ENCODE measurements at regions not wholly inside any gene's neighbourhood (a gene's known extent, or its start where the extent isn't known, plus 50 kb on each side); places are given as distances from the start of the nearest gene placed in this dataset.
A peak's percentile ranks its signal among the peaks of the same experiment; 100 is the strongest.

- DNase-seq, result no peak
These were observed 378.6 kb downstream of the GADD45G start for GRCh38 chr9:89983411-89983810.

DNA sequence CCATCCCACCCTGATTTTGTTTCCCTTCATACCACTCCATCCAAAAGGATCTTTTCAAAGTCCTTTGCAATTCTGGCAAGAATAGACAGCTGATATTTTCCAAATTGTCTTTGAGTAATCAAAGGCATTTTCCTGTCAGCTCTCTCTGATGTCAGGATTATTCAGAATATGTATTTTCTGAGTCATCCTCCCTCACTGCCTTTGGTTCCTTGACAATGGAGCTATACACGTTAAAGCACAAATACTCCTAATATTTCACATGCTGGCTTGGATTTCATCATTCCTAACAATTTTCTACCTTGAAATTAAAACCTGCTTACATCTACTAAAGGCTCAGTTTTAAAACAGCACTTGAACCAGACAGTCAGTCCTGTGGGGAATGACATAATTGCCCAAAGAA lies 379.4 kb downstream of the GADD45G start:
- no peak for DNase-seq

DNA sequence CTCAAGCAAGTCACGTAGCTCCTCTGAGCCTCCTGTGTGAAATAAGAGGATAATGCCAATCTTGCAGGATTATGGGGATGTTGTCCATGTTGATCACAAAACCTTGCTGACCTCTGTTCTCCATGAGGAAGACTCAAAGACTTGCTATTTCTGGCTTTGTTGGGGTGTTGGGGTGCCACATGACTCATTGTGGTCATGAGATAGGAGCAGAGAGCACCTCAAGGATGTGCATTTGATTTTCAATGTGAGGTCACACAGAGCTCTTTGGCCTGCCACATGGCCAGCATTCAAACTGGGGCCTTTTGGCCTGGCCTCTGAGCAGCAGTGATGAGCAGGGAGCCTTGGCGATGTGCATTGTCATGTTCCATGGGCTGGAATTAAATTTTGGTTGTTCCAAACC lies 380.3 kb downstream of the GADD45G start:
- no peak for DNase-seq

DNA sequence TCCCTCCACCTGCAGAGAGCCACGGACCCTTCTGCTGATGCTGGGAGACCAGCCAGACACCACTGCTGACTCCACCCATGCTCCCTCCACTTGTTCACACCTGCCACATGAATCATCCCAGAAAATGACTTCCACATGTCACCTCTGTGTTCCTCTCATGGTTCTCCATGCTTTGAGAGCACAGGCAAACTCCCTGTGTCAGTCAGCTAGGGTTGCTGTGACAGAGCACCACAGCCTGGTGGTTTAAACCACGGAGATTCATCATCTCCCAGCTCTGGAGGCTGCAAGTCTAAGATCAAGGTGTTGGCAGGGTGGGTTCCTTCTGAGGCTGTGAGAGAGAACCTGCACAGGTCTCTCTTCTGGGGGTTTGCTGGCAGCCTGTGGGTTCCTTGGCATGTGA lies 381.4 kb downstream of the GADD45G start:
- DNase-seq, result no peak

GRCh38 chr9:89988458-89988857 lies 383.6 kb downstream of the GADD45G start:
- no peak for DNase-seq

DNA sequence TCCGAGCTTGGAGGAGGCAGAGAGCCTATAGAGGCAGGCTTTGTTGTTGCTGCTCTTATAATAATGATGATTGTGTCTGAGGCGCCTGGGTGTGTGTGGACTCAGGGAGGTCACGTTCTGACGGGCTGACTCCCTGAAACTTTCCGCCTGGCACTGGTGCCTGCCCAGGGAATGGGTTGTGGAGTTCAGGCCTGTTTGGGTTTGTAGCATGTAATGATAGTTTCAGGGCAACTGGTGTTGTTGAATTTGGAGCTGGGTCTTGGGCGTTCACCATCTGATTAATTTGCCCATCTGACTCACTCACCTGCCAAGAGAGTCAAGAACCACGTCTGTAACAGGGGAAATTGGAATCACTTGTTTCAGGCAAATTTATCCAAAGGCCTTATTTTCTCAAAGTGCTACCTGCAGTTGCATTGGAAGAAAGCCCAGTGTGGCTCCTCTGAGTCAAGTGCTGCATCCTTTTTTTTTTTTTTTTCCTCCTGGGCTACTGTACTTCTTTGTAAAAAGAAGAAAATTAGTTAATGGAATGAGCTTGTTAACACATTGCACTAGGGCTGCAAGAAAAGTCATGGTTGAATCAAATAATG lies 386.5 kb downstream of the GADD45G start:
- DNase-seq, result no peak

- no peak for DNase-seq
These were observed 387.8 kb downstream of the GADD45G start for GRCh38 chr9:89992326-89993198.

GRCh38 chr9:89993678-89994630 lies 389.1 kb downstream of the GADD45G start:
- no peak for DNase-seq

- DNase-seq, result no peak
These were observed 390.3 kb downstream of the GADD45G start for GRCh38 chr9:89994988-89995613.

- no peak for DNase-seq
These were observed 391.3 kb downstream of the GADD45G start for GRCh38 chr9:89996116-89996515.

GRCh38 chr9:89996773-89997172 lies 392.0 kb downstream of the GADD45G start:
- no peak for DNase-seq

- no peak for DNase-seq
These were observed 393.8 kb downstream of the GADD45G start for GRCh38 chr9:89998633-89999032.

DNA sequence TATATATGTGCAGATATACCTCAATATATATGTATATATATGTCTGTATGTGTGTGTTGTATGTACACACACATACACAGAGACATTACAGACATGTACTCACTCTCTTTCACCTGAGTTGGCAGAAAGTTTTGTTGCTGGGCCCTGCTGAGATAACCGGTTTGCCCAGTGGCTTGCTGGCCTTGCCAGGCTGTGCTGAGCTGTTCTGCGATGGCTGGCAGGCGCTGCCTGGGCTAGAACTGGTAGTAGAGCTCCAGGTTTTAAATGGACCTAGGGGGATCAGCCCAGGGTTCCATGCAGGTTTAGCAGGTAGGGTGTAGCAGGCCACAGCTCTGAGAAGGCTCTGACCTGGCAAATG lies 394.3 kb downstream of the GADD45G start:
- DNase-seq, result no peak

- peak; percentile 42 for DNase-seq
These were observed 394.9 kb downstream of the GADD45G start for GRCh38 chr9:89999534-90000370.

DNA sequence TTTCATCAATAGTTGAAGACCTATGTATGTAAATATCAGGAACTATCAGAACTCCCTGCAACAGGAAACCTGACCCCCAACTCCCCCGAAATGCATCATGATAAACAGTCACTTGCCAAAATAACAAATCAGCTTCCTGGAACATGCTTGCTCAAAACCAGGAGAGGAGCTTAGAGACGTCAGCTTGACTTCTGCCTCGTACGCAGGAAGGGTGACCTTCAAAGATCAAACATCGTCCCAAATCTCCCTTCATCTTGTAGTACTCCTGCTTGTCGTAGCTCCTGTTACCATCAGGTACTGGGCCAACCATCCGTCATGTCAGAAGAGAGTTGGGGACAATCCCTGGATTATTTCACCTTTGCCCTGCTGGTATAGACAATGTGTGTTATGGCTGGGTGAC lies 396.1 kb downstream of the GADD45G start:
- no peak for DNase-seq

DNA sequence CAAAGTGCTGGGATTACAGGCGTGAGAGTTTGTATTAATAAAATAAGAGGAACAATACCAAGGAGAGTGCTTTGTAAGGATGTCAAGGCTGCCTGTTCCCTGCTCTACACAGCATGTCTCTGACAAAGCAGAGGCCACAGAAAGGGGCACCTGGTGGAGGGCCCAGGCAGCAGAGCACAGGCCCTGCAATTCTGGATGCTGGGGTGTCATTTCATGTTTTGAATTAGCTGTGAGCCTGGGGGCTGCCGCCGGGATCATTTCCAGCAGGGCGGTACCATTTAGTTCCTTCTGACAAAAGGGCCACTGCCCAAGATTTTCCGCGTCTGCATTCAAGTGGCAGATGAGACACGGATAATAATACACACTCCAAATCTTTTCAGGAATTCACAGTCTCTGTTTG lies 396.9 kb downstream of the GADD45G start:
- DNase-seq, result no peak

- no peak for DNase-seq
These were observed 397.8 kb downstream of the GADD45G start for GRCh38 chr9:90002397-90003271.

GRCh38 chr9:90005388-90005787 lies 400.6 kb downstream of the GADD45G start:
- no peak for DNase-seq

GRCh38 chr9:90007516-90008440 lies 403.0 kb downstream of the GADD45G start:
- no peak for DNase-seq

DNA sequence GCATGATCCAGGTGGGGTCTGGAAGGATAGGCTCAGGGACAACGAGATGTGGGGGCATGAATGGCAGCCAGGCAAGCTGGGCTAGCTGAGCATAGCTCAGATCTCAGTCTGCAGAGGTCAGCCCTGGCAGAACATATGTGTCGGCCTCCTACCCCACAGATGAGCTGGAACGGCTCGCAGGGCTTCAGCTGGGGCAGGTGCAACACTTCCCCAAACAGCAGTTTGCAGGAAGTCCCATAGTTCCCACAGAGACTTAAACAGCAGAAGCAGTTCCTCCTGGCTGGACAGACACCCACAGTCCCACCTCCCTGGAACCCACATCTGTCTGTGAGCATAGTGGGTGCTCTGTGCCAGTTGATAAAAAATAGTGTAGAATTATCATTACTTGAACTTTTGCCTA lies 404.6 kb downstream of the GADD45G start:
- DNase-seq, result no peak
